ENCODE measurements at regions not wholly inside any gene's neighbourhood (a gene's known extent, or its start where the extent isn't known, plus 50 kb on each side); places are given as distances from the start of the nearest gene placed in this dataset.

GRCh38 chr16:85429776-85430522 lies 183.2 kb upstream of the GSE1 start:
- no peak for DNase-seq (ENCODE audit: extremely low read depth in 1 of 2, low read depth in 1 of 2)

DNA sequence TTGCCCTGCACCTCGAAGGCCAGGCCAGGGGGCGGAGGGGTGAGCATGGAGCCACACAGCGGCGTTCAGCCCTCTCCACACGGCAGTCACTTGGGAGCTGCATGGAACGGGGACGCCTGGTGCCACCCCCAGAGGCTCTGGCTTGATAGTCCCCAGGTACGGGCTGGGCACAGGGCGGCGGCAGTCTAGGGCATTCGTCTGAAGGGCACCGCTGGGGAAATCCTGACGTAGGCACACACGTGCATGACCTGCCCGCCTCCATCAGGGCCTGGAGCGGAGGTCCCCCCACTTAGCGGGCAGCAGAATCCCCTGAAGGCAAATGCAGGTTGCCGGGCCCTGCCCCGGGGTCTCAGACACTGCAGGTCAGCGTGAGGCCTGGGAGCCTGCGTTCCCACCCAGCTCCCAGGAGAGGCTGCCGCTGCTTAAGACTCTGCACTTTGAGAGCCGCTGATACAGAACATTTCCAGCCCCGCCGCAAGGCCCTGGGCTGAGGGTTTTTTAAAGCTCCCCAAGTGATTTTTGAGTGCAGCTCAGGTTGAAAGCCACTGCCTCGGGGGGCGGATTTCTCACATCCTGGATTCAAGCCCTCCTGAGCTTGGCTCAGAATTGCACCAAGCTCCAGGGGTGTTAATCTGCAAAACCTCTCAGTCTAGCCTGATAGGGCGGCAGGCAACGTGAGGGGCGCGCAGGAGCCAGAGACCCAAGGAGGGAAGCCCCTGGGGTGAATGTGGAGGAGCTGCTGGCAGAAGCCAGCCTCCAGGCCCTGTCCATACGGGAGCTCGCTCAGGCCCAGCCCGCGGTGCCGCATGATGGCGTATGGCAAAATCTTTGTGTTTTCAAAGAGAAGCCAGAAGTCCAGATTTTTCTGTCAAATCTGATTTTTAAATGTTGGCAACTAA lies 182.3 kb upstream of the GSE1 start:
- no peak for DNase-seq (ENCODE audit: extremely low read depth in 1 of 2, low read depth in 1 of 2)

- no peak for DNase-seq (ENCODE audit: extremely low read depth in 1 of 2, low read depth in 1 of 2)
Observed at GRCh38 chr16:85431431-85432124, 181.5 kb upstream of the GSE1 start.

GRCh38 chr16:85432606-85433005 lies 180.5 kb upstream of the GSE1 start:
- DNase-seq (ENCODE audit: extremely low read depth in 1 of 2, low read depth in 1 of 2), result no peak

DNA sequence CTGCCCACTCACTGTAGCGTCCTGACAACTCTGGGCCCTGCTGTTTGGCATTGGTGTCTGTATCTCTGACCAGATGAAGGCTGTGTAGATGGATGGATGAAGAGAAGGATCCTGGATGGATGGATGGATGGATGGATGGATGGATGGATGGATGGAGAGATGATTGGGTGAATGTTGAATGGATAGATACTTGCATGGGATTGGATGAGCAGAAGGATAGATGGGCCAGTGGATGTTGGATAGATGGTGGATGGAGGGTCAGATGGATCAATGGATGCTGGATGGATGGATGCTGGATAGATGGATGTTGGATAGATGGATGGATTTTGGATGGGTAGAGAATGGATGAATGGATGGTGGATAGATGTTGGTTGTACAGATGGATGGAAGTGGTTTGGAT lies 179.6 kb upstream of the GSE1 start:
- DNase-seq (ENCODE audit: extremely low read depth in 1 of 2, low read depth in 1 of 2), result no peak

GRCh38 chr16:85435286-85435685 lies 177.8 kb upstream of the GSE1 start:
- no peak for DNase-seq (ENCODE audit: extremely low read depth in 1 of 2, low read depth in 1 of 2)

- DNase-seq (ENCODE audit: extremely low read depth in 1 of 2, low read depth in 1 of 2), result no peak
Observed at GRCh38 chr16:85435700-85436099, 177.4 kb upstream of the GSE1 start.

GRCh38 chr16:85436207-85436606 lies 176.9 kb upstream of the GSE1 start:
- DNase-seq (ENCODE audit: extremely low read depth in 1 of 2, low read depth in 1 of 2), result no peak

DNA sequence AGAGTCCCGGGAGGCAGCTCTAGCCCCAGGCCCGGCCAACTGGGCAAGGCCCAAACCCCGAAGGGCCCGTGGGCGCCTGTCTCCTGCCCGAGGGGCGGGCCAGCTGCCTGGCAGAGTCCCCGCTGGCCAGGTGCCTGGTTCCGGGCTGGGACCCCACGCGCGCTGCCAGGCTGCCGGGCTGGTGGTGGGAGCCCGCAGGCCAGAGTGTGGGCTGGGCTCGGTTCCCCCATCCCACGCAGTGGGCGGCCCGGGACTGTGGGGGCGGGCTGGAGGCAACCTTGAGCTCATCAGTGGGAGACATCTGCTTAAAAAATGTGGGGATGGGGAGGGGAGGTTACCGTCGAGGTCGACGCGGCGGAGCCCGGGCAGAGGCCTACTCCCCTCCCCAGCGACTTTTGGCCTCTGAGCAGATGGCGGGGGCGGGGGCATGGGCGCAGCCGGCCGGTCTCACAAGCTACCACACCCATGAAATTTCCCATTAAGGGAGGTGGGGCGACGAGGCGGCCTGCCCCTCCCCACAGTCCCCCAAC lies 176.4 kb upstream of the GSE1 start:
- no peak for DNase-seq (ENCODE audit: extremely low read depth in 1 of 2, low read depth in 1 of 2)

- DNase-seq (ENCODE audit: extremely low read depth in 1 of 2, low read depth in 1 of 2), result no peak
Observed at GRCh38 chr16:85437166-85438052, 175.7 kb upstream of the GSE1 start.

DNA sequence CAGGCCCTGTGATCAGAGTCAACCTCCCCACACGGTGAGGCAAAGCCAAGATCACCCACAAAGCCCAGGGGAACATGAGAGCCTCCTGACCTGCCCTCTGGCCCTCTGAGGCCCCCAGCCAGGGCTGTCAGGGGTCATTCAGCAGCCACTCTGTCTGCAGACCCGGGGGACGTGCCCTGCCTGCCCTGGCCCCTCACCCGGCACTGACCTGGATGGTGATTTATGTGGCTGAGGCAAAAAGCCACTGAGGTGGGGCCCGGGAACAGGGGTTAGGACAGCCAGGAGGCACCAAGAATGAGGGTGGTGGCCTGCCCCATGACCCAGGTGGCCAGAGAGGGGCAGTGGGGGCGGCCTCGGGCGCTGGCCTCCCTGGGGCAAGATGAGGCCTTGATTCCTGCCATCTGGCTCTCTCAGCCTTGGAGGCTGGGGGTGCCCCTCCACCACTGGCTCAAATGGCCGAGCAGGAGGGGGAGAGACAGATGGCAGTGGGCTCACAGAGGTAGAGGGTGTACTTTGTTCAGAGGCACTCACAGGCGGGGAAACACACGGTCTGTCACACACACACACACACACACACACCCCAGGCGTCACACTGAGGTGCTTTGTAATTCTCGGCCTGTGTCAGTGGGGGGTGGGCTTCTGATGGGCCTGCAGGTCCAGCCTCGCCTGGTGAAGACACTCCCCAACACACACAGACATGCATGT lies 174.0 kb upstream of the GSE1 start:
- no peak for DNase-seq (ENCODE audit: extremely low read depth in 1 of 2, low read depth in 1 of 2)

DNA sequence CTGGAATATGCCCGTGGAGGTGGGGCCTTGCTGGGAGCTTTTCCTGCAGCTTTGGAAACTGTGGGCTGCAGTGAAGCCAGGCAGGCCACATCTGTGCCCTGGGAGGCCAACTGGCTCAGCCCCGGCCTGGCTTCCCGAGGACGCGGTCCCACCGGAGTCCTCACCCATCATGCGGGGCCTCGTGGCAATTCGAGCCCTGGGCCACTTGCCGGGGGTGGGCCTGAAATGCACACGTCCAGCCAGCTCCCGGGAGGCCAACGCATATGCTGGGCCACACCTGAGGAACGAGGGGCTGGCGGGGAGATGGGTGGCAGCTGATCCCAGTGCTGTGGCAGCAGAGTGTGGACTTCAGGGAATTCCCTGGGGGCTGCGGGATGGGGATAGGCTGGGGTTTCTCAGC lies 172.4 kb upstream of the GSE1 start:
- DNase-seq (ENCODE audit: extremely low read depth in 1 of 2, low read depth in 1 of 2), result no peak

GRCh38 chr16:85441189-85441889 lies 171.8 kb upstream of the GSE1 start:
- DNase-seq (ENCODE audit: extremely low read depth in 1 of 2, low read depth in 1 of 2), result no peak

GRCh38 chr16:85441890-85442670 lies 171.0 kb upstream of the GSE1 start:
- DNase-seq (ENCODE audit: extremely low read depth in 1 of 2, low read depth in 1 of 2), result no peak

DNA sequence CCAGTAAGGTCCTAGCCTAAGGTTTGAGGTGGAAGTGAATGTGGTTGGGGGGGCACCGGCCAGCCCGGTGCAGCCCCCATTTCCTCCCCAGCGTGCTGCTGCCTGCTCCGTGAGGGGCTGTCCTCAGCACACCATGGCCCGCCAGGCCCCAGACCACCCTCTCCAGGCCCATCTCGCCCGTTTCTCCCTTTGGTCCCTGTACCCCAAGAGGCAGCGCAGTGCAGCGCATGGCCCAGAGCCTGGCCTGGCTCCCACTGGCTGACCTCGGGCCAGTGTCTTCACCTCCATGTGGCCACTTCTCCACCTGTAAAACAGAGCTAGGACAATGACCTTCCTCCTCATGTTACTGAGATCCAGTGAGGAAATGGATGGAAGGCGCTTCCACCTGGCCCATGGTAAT lies 170.0 kb upstream of the GSE1 start:
- DNase-seq (ENCODE audit: extremely low read depth in 1 of 2, low read depth in 1 of 2), result no peak

DNA sequence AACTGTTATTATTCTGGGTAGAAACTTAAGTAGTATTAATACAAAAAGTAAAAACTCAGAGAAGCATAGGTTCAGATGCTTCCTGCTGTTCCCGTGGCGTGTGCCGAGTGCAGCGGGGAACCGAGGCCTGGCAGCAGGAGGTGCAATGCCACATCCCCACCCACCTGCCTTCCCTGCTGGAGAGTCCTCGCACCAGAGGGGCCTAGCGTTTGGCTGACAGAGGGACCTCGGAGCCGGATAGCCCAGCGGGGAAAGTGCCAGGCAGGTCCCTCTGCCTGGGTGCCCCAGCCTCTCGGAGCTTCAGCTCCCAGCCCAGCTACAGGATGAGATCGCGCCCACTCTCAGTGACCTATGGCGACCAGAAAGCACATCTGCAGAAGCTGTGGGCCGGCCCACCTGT lies 169.6 kb upstream of the GSE1 start:
- no peak for DNase-seq (ENCODE audit: extremely low read depth in 1 of 2, low read depth in 1 of 2)

DNA sequence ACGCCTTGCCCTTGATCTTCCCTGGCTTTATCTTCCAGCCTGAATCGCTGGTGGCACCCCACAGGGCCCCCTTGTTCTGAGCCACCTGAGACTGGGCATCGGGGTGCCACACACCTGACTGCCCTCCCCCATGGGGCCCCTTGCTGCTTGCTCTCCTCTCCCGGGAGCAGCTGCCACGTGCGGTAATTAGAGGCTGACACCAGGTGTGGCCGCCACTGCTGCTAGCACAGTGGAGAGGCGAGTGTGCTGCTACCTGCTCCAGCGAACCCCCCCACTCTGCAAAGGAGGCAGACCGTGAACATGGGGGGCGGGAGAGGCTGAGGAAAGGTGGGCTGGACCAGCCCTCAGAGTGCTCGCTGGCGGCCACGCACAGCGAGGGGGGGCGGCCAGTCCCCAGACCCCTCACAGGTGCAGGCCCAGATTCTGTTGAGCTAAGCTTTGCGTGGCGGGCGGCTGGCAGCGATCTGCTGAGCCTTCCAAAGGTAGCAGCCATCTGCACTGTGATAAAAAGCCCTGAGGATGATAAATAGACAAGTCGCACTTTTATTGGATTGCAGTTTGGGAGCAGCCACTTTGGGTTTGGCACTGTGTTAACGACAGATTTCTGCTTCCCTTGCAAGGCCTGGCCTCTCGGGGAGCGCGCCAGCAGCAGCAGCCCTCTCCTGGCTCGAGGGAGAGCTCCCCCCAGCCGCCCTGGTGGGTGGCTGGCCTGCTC lies 167.9 kb upstream of the GSE1 start:
- no peak for DNase-seq (ENCODE audit: extremely low read depth in 1 of 2, low read depth in 1 of 2)

- DNase-seq (ENCODE audit: extremely low read depth in 1 of 2, low read depth in 1 of 2), result no peak
Observed at GRCh38 chr16:85445779-85446222, 167.3 kb upstream of the GSE1 start.
